GM12878 (cell line): ENCODE measurements at regions not wholly inside any gene's neighbourhood (a gene's known extent, or its start where the extent isn't known, plus 50 kb on each side); places are given as distances from the start of the nearest gene placed in this dataset.

Source experiments
- ATAC-seq: fragments of 200-7000 bp; cut with Tn5 transposase; 3 replicates; pipeline ENCODE4 v1.9.1; 2020; ENCODE audit warnings: mild to moderate bottlenecking, moderate library complexity
- BruUV-seq: library from RNA; stranded (reverse); fragments of 400-500 nt; replicated peaks from 2 replicates; lab custom pipeline; 2021; lab: Mats Ljungman, UMichigan
- CTCF ChIA-PET: fragments of 300-600 bp; sonication (Branson Sonifier 250); formaldehyde crosslinking; extraction: SDS; loops from one replicate; lab custom pipeline; 2021; ENCODE audit warnings: inconsistent platforms; lab: Yijun Ruan, JAX
- POLR2A ChIA-PET: fragments of 350-600 bp; formaldehyde crosslinking; extraction: SDS; loops from one replicate; lab custom pipeline; 2021; ENCODE audit warnings: inconsistent platforms; lab: Charles Lee
- RAD21 ChIA-PET: fragments of 300-600 bp; sonication (Branson Sonifier 250); formaldehyde crosslinking; loops from one replicate; lab custom pipeline; 2023; ENCODE audit warnings: antibody characterized with exemption; ENCODE audit not compliant: unreplicated experiment; lab: Charles Lee
- SMC1A ChIA-PET: fragments of 300-600 bp; sonication (Branson Sonifier 250); formaldehyde crosslinking; loops from one replicate; lab custom pipeline; 2023; ENCODE audit not compliant: unreplicated experiment, uncharacterized antibody; lab: Charles Lee
- DNase-seq: peaks from one replicate; pipeline ENCODE4 v3.0.0-alpha.2; 2011; ENCODE audit warnings: low read depth, low spot score
- FAIRE-seq: peaks from 3 replicates; lab custom pipeline; 2011; peaks lifted over from hg19 to GRCh38; lab: Jason Lieb, UNC
- H2AFZ ChIP-seq: 2 replicates; pipeline ENCODE4 v1.6.0; 2011; ENCODE audit warnings: low read depth, low read length, control low read depth; ENCODE audit not compliant: control insufficient read depth
- H3K27ac ChIP-seq: 2 replicates; pipeline ENCODE4 v1.5.1; 2011; ENCODE audit warnings: control low read depth; ENCODE audit not compliant: control insufficient read depth, insufficient read depth
- H3K27me3 ChIP-seq, 2 experiments: replicated peaks in 1 of 2; 2 replicates each; pipeline versions ENCODE4 v1.6.0 to v1.6.1; 2011; ENCODE audit warnings: low read length in 1 of 2; ENCODE audit not compliant: control insufficient read depth in 2 of 2, insufficient read depth in 2 of 2
- H3K36me3 ChIP-seq, 2 experiments: 2 replicates each; pipeline ENCODE4 v1.5.1; 2011; ENCODE audit warnings: low read length in 1 of 2; ENCODE audit not compliant: control insufficient read depth in 2 of 2, insufficient read depth in 2 of 2
- H3K4me1 ChIP-seq: 2 replicates; pipeline ENCODE4 v1.6.1; 2011; ENCODE audit warnings: mild to moderate bottlenecking, low read length, moderate library complexity, mixed read lengths; ENCODE audit not compliant: control insufficient read depth, insufficient read depth
- H3K4me2 ChIP-seq: 2 replicates; pipeline ENCODE4 v1.6.0; 2011; ENCODE audit warnings: control low read depth; ENCODE audit not compliant: control insufficient read depth, insufficient read depth
- H3K4me3 ChIP-seq: fragments of 200-600 bp; sonication (generic); 2 replicates; pipeline ENCODE4 v1.5.1; 2016
- H3K79me2 ChIP-seq: 2 replicates; pipeline ENCODE4 v1.6.0; 2011; ENCODE audit warnings: low read length; ENCODE audit not compliant: control insufficient read depth, insufficient read depth
- H3K9ac ChIP-seq: 2 replicates; pipeline ENCODE4 v1.8.0; 2011; ENCODE audit warnings: low read length, control low read depth, mixed read lengths; ENCODE audit not compliant: control insufficient read depth, insufficient read depth
- H3K9me3 ChIP-seq: replicated peaks from 3 replicates; pipeline ENCODE4 v1.5.1; 2011; ENCODE audit warnings: mild to moderate bottlenecking, low read length; ENCODE audit not compliant: control insufficient read depth, insufficient read depth
- H4K20me1 ChIP-seq: 2 replicates; pipeline ENCODE4 v1.6.0; 2011; ENCODE audit not compliant: control insufficient read depth, insufficient read depth
- BACH1 ChIP-seq: fragments of 450-650 bp; IDR thresholded peaks from 2 replicates; pipeline ENCODE4 v1.6.1; 2017; ENCODE audit warnings: mild to moderate bottlenecking, borderline replicate concordance
- ETV6 ChIP-seq, 2 experiments: fragments of 450-650 bp in 1 of 2; IDR thresholded peaks in 1 of 2; conservative IDR thresholded peaks in 1 of 2; 2 replicates each; pipeline ENCODE4 v1.6.1; 2014; ENCODE audit warnings: antibody characterized with exemption in 1 of 2, borderline replicate concordance in 1 of 2, low read depth in 1 of 2, mild to moderate bottlenecking in 1 of 2, moderate library complexity in 1 of 2
- FOXM1 ChIP-seq: IDR thresholded peaks from 2 replicates; pipeline ENCODE4 v1.6.1; 2012; ENCODE audit warnings: low read depth, mild to moderate bottlenecking, inconsistent platforms, low read length, moderate library complexity
- IKZF1 ChIP-seq: fragments of 450-650 bp; conservative IDR thresholded peaks from 2 replicates; pipeline ENCODE4 v1.6.1; 2017; ENCODE audit warnings: antibody characterized with exemption, mild to moderate bottlenecking
- MYC ChIP-seq: IDR thresholded peaks from 2 replicates; pipeline ENCODE4 v1.6.1; 2011; ENCODE audit warnings: mild to moderate bottlenecking, low read length, moderate library complexity, inconsistent platforms; ENCODE audit not compliant: insufficient read depth, insufficient replicate concordance, insufficient read length, severe bottlenecking
- SMAD5 ChIP-seq: IDR thresholded peaks from 2 replicates; pipeline ENCODE4 v1.6.1; 2016; ENCODE audit warnings: antibody characterized with exemption, low read depth
- STAT1 ChIP-seq: fragments of 450-650 bp; conservative IDR thresholded peaks from 2 replicates; pipeline ENCODE4 v1.6.1; 2014; ENCODE audit warnings: antibody characterized with exemption, mild to moderate bottlenecking
- SUPT20H ChIP-seq: IDR thresholded peaks from 2 replicates; pipeline ENCODE4 v1.6.1; 2011; ENCODE audit warnings: low read depth, mild to moderate bottlenecking, low read length, moderate library complexity, borderline replicate concordance; ENCODE audit not compliant: control insufficient read depth
- ZNF207 ChIP-seq: fragments of 450-650 bp; IDR thresholded peaks from 2 replicates; pipeline ENCODE4 v1.6.1; 2014; ENCODE audit warnings: antibody characterized with exemption, mild to moderate bottlenecking, borderline replicate concordance
- ZNF384 ChIP-seq: IDR thresholded peaks from 2 replicates; pipeline ENCODE4 v1.6.1; 2012; ENCODE audit warnings: low read depth, mild to moderate bottlenecking, low read length, improper control_type of control experiment, borderline replicate concordance
- ZSCAN29 ChIP-seq: fragments of 450-650 bp; IDR thresholded peaks from 2 replicates; pipeline ENCODE4 v1.6.1; 2017; ENCODE audit warnings: mild to moderate bottlenecking, moderate library complexity
- WGBS: methylation state at CpG from one replicate; pipeline ENCODE4 v1.1.6; 2016; ENCODE audit warnings: low lambda C conversion rate; ENCODE audit not compliant: insufficient replicate concordance, insufficient coverage; ENCODE audit errors: missing lambda C conversion rate; 5-methylcytosine and 5-hydroxymethylcytosine counted together
- in situ Hi-C: fragments of 300-500 bp; cut with MboI; formaldehyde crosslinking; loops from 9 replicates; pipeline ENCODE4 v1.14.3; 2018; ENCODE audit warnings: mixed read lengths
- intact Hi-C: fragments of 100-400 bp; cut with micrococcal nuclease; formaldehyde crosslinking; loops from one replicate; pipeline ENCODE4 v1.14.2; 2022; ENCODE audit not compliant: unreplicated experiment
- TF ChIP-seq, protein P1 (sequence below): IDR thresholded peaks from 2 replicates; pipeline ENCODE4 v1.6.1; 2012; ENCODE audit warnings: low read depth, low read length, improper control_type of control experiment
- TF ChIP-seq, protein P2 (sequence below): IDR thresholded peaks from 2 replicates; pipeline ENCODE4 v1.6.1; 2012; ENCODE audit warnings: low read depth, low read length, improper control_type of control experiment
- TF ChIP-seq, protein P3 (sequence below): IDR thresholded peaks from 2 replicates; pipeline ENCODE4 v1.6.1; 2011; ENCODE audit warnings: borderline replicate concordance, low read depth, mild to moderate bottlenecking, moderate library complexity, low read length; ENCODE audit not compliant: insufficient read depth, poor library complexity, severe bottlenecking

DNA sequence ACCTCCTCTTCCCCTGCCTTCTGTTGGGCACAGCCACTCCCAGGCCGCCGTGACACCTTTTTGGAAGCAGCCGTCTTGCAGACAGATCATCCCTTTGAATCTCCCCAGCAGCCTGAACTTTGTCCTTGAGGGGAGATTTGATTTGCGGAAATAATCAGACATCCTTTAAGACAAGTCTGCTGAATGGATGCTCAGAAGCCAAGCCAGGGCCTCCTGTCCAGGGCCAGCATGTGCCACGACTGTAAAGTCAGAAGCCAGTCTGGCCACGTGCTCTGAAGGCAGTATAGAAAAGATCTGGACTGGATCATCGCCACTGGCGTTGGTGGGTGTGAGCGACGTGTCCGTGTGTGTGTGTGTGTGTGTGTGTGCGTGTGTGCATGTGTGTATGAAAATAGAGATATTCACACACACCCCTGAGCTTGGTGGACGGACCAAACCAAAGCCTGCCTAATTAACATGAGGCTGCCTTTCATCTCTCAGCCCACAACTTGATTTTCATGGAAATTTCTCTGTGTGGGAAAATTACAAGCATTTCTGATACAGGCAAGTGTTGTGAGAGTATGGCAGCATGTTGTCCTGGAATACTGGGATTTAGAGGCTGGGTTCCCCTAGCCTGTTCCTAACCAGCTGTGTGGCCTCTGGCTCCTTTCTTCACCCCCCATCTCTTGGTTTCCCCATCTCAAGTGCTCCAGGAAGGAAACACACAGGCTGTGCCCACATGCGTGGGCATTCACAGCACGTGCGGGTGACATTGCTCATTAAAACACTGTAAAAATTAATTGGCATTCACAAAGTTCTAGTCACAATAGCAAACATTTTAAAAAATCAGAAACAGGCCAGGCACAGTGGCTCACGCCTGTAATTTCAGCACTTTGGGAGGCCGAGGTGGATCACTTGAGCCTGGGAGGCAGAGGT lies 61.8 kb upstream of the WNT7B start:
- no peak for FAIRE-seq
- Histone ChIP-seq H3K4me1 (peaks cover 9% of the 10 kb centered on the region), H3K79me2 (no peaks in the 10 kb centered on the region; the same call in 1 of the 2 replicates), H3K27ac (no peak overlapping the region)
- SMC1A ChIA-PET: no interaction called here
- TF ChIP-seq ZSCAN29: no peak
- TF ChIP-seq, protein P1, sequence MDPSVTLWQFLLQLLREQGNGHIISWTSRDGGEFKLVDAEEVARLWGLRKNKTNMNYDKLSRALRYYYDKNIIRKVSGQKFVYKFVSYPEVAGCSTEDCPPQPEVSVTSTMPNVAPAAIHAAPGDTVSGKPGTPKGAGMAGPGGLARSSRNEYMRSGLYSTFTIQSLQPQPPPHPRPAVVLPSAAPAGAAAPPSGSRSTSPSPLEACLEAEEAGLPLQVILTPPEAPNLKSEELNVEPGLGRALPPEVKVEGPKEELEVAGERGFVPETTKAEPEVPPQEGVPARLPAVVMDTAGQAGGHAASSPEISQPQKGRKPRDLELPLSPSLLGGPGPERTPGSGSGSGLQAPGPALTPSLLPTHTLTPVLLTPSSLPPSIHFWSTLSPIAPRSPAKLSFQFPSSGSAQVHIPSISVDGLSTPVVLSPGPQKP: no peak
- TF ChIP-seq FOXM1: no peak
- no peak for TF ChIP-seq IKZF1
- TF ChIP-seq MYC: no peak
- no peak for TF ChIP-seq STAT1
- no peak for TF ChIP-seq ETV6 (conservative IDR thresholded peaks at IDR 0.05 in 1 of 2, IDR thresholded peaks at IDR 0.05 in 1 of 2; ENCODE audit: borderline replicate concordance in 1 of 2, low read depth in 1 of 2)
- TF ChIP-seq SUPT20H: no peak
- no peak for TF ChIP-seq ZNF207
- TF ChIP-seq BACH1: no peak
- no peak for TF ChIP-seq ZNF384
- TF ChIP-seq, protein P2, sequence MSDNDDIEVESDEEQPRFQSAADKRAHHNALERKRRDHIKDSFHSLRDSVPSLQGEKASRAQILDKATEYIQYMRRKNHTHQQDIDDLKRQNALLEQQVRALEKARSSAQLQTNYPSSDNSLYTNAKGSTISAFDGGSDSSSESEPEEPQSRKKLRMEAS: no peak
- TF ChIP-seq, protein P3, sequence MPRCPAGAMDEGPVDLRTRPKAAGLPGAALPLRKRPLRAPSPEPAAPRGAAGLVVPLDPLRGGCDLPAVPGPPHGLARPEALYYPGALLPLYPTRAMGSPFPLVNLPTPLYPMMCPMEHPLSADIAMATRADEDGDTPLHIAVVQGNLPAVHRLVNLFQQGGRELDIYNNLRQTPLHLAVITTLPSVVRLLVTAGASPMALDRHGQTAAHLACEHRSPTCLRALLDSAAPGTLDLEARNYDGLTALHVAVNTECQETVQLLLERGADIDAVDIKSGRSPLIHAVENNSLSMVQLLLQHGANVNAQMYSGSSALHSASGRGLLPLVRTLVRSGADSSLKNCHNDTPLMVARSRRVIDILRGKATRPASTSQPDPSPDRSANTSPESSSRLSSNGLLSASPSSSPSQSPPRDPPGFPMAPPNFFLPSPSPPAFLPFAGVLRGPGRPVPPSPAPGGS: no peak
- no peak for TF ChIP-seq SMAD5
- TF ChIP-seq, all 136 proteins: peak for 0
- ATAC-seq (no peak), DNase-seq (no peak)
- Histone ChIP-seq H3K9ac (no peak overlapping the region), H3K36me3 (no peaks in the 10 kb centered on the region), H2AFZ (no peak overlapping the region), H3K4me3 (no peak overlapping the region), H3K27me3 (no peaks in the 10 kb centered on the region; a peak in 1 of 4 replicates), H3K4me2 (no peak overlapping the region), H4K20me1 (no peaks in the 10 kb centered on the region), H3K9me3 (no peaks in the 10 kb centered on the region)
- 80% methylated on average over 18 of the region's 18 CpGs for WGBS
- intact Hi-C loops: no loop called here
- in situ Hi-C loops: no loop called here
- ChIA-PET CTCF (no interaction called here), POLR2A (no interaction called here), RAD21 (no interaction called here)
- BruUV-seq: no TSS peak
